Tibial nerve (tissue), 4 donors: ENCODE measurements at regions not wholly inside any gene's neighbourhood (a gene's known extent, or its start where the extent isn't known, plus 50 kb on each side); places are given as distances from the start of the nearest gene placed in this dataset.
"Not testable (repeated sequence)": the region's sequence is repeated elsewhere in the genome, so short reads cannot be mapped to it uniquely, and the experiment has no call there.

Experiments
- DNase-seq, 2 donors: peaks; one replicate each; pipeline ENCODE4 v3.0.0-alpha.2; 2019; ENCODE audit warnings: low spot score in 2 of 2
- H3K27ac ChIP-seq, 4 donors: fragments of 200-600 bp; sonication (generic) in 3 of 4; one replicate each; pipeline ENCODE4 v1.5.1; 2017 to 2019; ENCODE audit warnings: mild to moderate bottlenecking in 1 of 4
- H3K27me3 ChIP-seq, 2 donors: fragments of 200-600 bp; sonication (generic) in 1 of 2; one replicate each; pipeline versions ENCODE4 v1.5.1 to v1.6.0; 2017 to 2019
- H3K36me3 ChIP-seq, 3 donors: fragments of 200-600 bp; sonication (generic); one replicate each; pipeline ENCODE4 v1.5.1; 2018 to 2019
- H3K4me1 ChIP-seq, 4 donors: fragments of 200-600 bp; sonication (generic) in 3 of 4; one replicate each; pipeline ENCODE4 v1.5.1; 2017 to 2019
- H3K4me3 ChIP-seq, 4 donors: fragments of 200-600 bp; sonication (generic) in 3 of 4; one replicate each; pipeline ENCODE4 v1.5.1; 2017 to 2019; ENCODE audit warnings: mild to moderate bottlenecking in 1 of 4, moderate library complexity in 1 of 4
- H3K9me3 ChIP-seq, 4 donors: fragments of 200-600 bp; sonication (generic) in 3 of 4; one replicate each; pipeline ENCODE4 v1.5.1; 2017 to 2019
- EP300 ChIP-seq, 2 donors: sonication (generic); formaldehyde crosslinking; IDR thresholded peaks; one replicate each; pipeline ENCODE4 v1.6.1; 2017; ENCODE audit warnings: antibody characterized with exemption in 2 of 2, mild to moderate bottlenecking in 1 of 2
- POLR2A ChIP-seq, 2 donors: fragments of 450-650 bp; IDR thresholded peaks; one replicate each; pipeline ENCODE4 v1.6.1; 2017; ENCODE audit warnings: antibody characterized with exemption in 2 of 2, mild to moderate bottlenecking in 2 of 2, moderate library complexity in 2 of 2
- WGBS, 2 donors: methylation state at CpG; one replicate each; pipeline ENCODE4 v1.1.5; 2018; 5-methylcytosine and 5-hydroxymethylcytosine counted together
- TF ChIP-seq, protein P1 (sequence below), 5 experiments: fragments of 200-600 bp in 3 of 5; fragments of 450-650 bp in 2 of 5; sonication (generic) in 3 of 5; IDR thresholded peaks; one replicate each; pipeline ENCODE4 v1.5.1; 2016 to 2019; ENCODE audit warnings: antibody characterized with exemption in 5 of 5, mild to moderate bottlenecking in 3 of 5, moderate library complexity in 2 of 5

- 68 to 81% methylated on average over 1 of the region's 1 CpG for WGBS, 2 donors
- DNase-seq: no peak
- no peaks in the 10 kb centered on the region for H3K27me3 ChIP-seq
- no peak overlapping the region for H3K27ac ChIP-seq
- no peaks in the 10 kb centered on the region for H3K36me3 ChIP-seq
- TF ChIP-seq, protein P1, sequence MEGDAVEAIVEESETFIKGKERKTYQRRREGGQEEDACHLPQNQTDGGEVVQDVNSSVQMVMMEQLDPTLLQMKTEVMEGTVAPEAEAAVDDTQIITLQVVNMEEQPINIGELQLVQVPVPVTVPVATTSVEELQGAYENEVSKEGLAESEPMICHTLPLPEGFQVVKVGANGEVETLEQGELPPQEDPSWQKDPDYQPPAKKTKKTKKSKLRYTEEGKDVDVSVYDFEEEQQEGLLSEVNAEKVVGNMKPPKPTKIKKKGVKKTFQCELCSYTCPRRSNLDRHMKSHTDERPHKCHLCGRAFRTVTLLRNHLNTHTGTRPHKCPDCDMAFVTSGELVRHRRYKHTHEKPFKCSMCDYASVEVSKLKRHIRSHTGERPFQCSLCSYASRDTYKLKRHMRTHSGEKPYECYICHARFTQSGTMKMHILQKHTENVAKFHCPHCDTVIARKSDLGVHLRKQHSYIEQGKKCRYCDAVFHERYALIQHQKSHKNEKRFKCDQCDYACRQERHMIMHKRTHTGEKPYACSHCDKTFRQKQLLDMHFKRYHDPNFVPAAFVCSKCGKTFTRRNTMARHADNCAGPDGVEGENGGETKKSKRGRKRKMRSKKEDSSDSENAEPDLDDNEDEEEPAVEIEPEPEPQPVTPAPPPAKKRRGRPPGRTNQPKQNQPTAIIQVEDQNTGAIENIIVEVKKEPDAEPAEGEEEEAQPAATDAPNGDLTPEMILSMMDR (IDR thresholded peaks at IDR 0.05): no peak
- no peak for TF ChIP-seq POLR2A (IDR thresholded peaks at IDR 0.05)
- no peak for TF ChIP-seq EP300 (IDR thresholded peaks at IDR 0.05)
- H3K4me1 ChIP-seq: peaks cover 0 to 7% (median 0%) of the 10 kb centered on the region in 4 donors
- H3K4me3 ChIP-seq: no peak overlapping the region
- H3K9me3 ChIP-seq: no peaks in the 10 kb centered on the region
Observed at GRCh38 chr12:47403681-47404080, 302.1 kb downstream of the RPAP3 start.

- peaks cover 0 to 18% (median 0%) of the 10 kb centered on the region in 4 donors for H3K9me3 ChIP-seq
- not testable (repeated sequence) for DNase-seq, H3K27me3 ChIP-seq, H3K4me3 ChIP-seq, H3K27ac ChIP-seq, H3K4me1 ChIP-seq, H3K36me3 ChIP-seq
- 51 to 61% methylated on average over 3 of the region's 3 CpGs for WGBS, 2 donors
Observed at GRCh38 chr12:47401196-47401595, 304.6 kb downstream of the RPAP3 start.

GRCh38 chr12:47400266-47400665 lies 305.6 kb downstream of the RPAP3 start:
- no peak overlapping the region for H3K27ac ChIP-seq
- no peaks in the 10 kb centered on the region for H3K36me3 ChIP-seq
- H3K4me3 ChIP-seq: no peak overlapping the region
- H3K27me3 ChIP-seq: no peaks in the 10 kb centered on the region
- no peak for DNase-seq
- H3K4me1 ChIP-seq: no peaks in the 10 kb centered on the region
- peaks cover 0 to 18% (median 0%) of the 10 kb centered on the region in 4 donors for H3K9me3 ChIP-seq
- 58 to 68% methylated on average over 1 of the region's 1 CpG for WGBS, 2 donors
- TF ChIP-seq, protein P1 (IDR thresholded peaks at IDR 0.05): no peak
- no peak for TF ChIP-seq POLR2A (IDR thresholded peaks at IDR 0.05)
- TF ChIP-seq EP300 (IDR thresholded peaks at IDR 0.05): no peak

DNA sequence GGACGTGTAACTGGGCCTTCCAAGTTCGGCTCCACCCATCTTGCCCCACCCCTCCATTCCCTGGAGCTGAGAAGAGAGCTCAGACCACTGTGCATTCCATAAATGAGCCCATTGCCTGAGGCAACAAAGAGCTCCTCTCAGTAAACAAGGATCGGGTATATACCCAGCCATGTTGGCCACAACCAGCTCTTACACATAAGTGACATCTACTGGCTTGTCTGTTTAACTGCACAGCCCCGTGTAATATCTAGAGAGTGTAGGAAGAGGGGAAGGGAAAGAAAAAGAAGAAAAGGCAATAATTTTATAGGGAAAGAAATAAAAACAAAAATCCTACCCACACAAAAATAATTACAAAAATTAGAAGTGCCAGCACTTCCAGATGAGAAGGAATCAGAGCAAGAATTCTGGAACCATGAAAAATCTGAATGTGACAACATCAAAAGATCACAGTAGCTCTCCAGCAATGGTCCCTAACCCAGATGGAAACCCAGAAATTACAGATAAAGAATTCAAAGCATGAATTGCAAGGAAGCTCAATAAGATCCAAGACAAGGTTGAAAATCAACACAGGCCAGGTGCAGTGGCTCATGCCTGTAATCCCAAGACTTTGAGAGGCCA lies 308.1 kb downstream of the RPAP3 start:
- Histone ChIP-seq H3K4me1 (peaks cover 0 to 10% (median 4%) of the 10 kb centered on the region in 4 donors), H3K4me3 (no peak overlapping the region), H3K9me3 (peaks cover 0 to 18% (median 0%) of the 10 kb centered on the region in 4 donors), H3K36me3 (no peaks in the 10 kb centered on the region), H3K27me3 (no peaks in the 10 kb centered on the region), H3K27ac (no peak overlapping the region)
- no peak for DNase-seq
- no peak for TF ChIP-seq EP300 (IDR thresholded peaks at IDR 0.05)
- TF ChIP-seq, protein P1 (IDR thresholded peaks at IDR 0.05): peak in 2 of 5 experiments; percentile 13 to 17
- 57 to 61% methylated on average over 4 of the region's 4 CpGs for WGBS, 2 donors

- no peaks in the 10 kb centered on the region for H3K36me3 ChIP-seq
- TF ChIP-seq, protein P1 (IDR thresholded peaks at IDR 0.05): no peak
- no peak for TF ChIP-seq EP300 (IDR thresholded peaks at IDR 0.05)
- TF ChIP-seq POLR2A (IDR thresholded peaks at IDR 0.05): no peak
- no peaks in the 10 kb centered on the region for H3K27me3 ChIP-seq
- peaks cover 0 to 11% (median 5%) of the 10 kb centered on the region in 4 donors for H3K4me1 ChIP-seq
- DNase-seq: no peak
- H3K9me3 ChIP-seq: peaks cover 0 to 18% (median 0%) of the 10 kb centered on the region in 4 donors
- whole genome bisulfite sequencing, 2 donors: 94 to 95% methylated on average over 1 of the region's 1 CpG
- H3K27ac ChIP-seq: no peak overlapping the region
- no peak overlapping the region for H3K4me3 ChIP-seq
Observed at GRCh38 chr12:47396902-47397663, 308.7 kb downstream of the RPAP3 start.
